Activated CD4-positive, alpha-beta T cell treated with anti-CD3 and anti-CD28 coated beads, Interleukin-2, Interleukin-6, amounts not matched to agents 100 ng/mL and 50 ng/mL, durations not matched to agents 16 hours and 8 hours (primary cell): ENCODE measurements at regions not wholly inside any gene's neighbourhood (a gene's known extent, or its start where the extent isn't known, plus 50 kb on each side); places are given as distances from the start of the nearest gene placed in this dataset.

Experiments
- DNase-seq: peaks from one replicate; pipeline ENCODE4 v3.0.0-alpha.2; 2020

GRCh38 chr5:1704676-1705075, 95.0 kb downstream of the MRPL36 start:
- DNase-seq, result no peak

GRCh38 chr5:1704266-1704665, 95.4 kb downstream of the MRPL36 start:
- no peak for DNase-seq

GRCh38 chr5:1703352-1704050, 96.1 kb downstream of the MRPL36 start:
- no peak for DNase-seq

- no peak for DNase-seq
Measured at GRCh38 chr5:1702318-1702717, 97.3 kb downstream of the MRPL36 start.

GRCh38 chr5:1701884-1702283, 97.8 kb downstream of the MRPL36 start:
- DNase-seq, result no peak

GRCh38 chr5:1701216-1701864, 98.3 kb downstream of the MRPL36 start:
- no peak for DNase-seq

GRCh38 chr5:1699394-1699793, 100.2 kb downstream of the MRPL36 start:
- DNase-seq, result no peak

GRCh38 chr5:1698589-1699316, 100.9 kb downstream of the MRPL36 start:
- peak; percentile 46 for DNase-seq

- no peak for DNase-seq
Measured at GRCh38 chr5:1692381-1692780, 107.3 kb downstream of the MRPL36 start.

GRCh38 chr5:1687301-1687970, 112.2 kb downstream of the MRPL36 start:
- DNase-seq, result no peak

- no peak for DNase-seq
Measured at GRCh38 chr5:1686016-1686802, 113.4 kb downstream of the MRPL36 start.

GRCh38 chr5:1685066-1685465, 114.6 kb downstream of the MRPL36 start:
- DNase-seq, result no peak

GRCh38 chr5:1681955-1682354, 117.7 kb downstream of the MRPL36 start:
- no peak for DNase-seq

GRCh38 chr5:1673042-1673677, 126.5 kb downstream of the MRPL36 start:
- no peak for DNase-seq

- DNase-seq, result no peak
Measured at GRCh38 chr5:1672396-1672795, 127.2 kb downstream of the MRPL36 start.

GRCh38 chr5:1671351-1671750, 128.3 kb downstream of the MRPL36 start:
- DNase-seq, result no peak

- DNase-seq, result no peak
Measured at GRCh38 chr5:1670351-1670750, 129.3 kb downstream of the MRPL36 start.

- DNase-seq, result no peak
Measured at GRCh38 chr5:1669276-1670155, 130.1 kb downstream of the MRPL36 start.

GRCh38 chr5:1668141-1668721, 131.4 kb downstream of the MRPL36 start:
- no peak for DNase-seq

GRCh38 chr5:1667648-1668140, 131.9 kb downstream of the MRPL36 start:
- DNase-seq, result no peak
